A549 (cell line): ENCODE measurements at regions not wholly inside any gene's neighbourhood (a gene's known extent, or its start where the extent isn't known, plus 50 kb on each side); places are given as distances from the start of the nearest gene placed in this dataset.

ENCODE experiments used
- ATAC-seq, 2 experiments: fragments of 200-7000 bp in 1 of 2; fragments of >200 bp in 1 of 2; cut with Nextera tagmentation in 1 of 2; cut with Tn5 transposase in 1 of 2; 3 replicates each; pipeline versions ENCODE4 v1.8.0 to v1.9.1; 2018 to 2020; ENCODE audit warnings: mild to moderate bottlenecking in 1 of 2, moderate library complexity in 1 of 2
- CTCF ChIA-PET: fragments of 300-600 bp; sonication (Branson Sonifier 250); formaldehyde crosslinking; extraction: SDS; loops from one replicate; lab custom pipeline; 2021; ENCODE audit warnings: antibody characterized with exemption, inconsistent platforms; lab: Yijun Ruan, JAX
- POLR2A ChIA-PET: fragments of 350-600 bp; formaldehyde crosslinking; extraction: SDS; loops from one replicate; lab custom pipeline; 2021; ENCODE audit warnings: antibody characterized with exemption, inconsistent platforms; lab: Yijun Ruan, JAX
- DNase-seq, 2 experiments: peaks; one replicate each; pipeline versions ENCODE4 v3.0.0 to v3.0.0-alpha.2; 2011 to 2016; ENCODE audit warnings: low read depth in 1 of 2, low spot score in 1 of 2
- FAIRE-seq: peaks from 2 replicates; lab custom pipeline; 2011; peaks lifted over from hg19 to GRCh38; lab: Jason Lieb, UNC
- H3K27ac ChIP-seq, 2 experiments: fragments of >200 bp; sonication (Bioruptor Twin); formaldehyde crosslinking; 3 replicates each; pipeline ENCODE4 v1.5.1; 2016 to 2017
- H3K4me1 ChIP-seq: fragments of >200 bp; sonication (Bioruptor Twin); formaldehyde crosslinking; 3 replicates; pipeline ENCODE4 v1.6.1; 2016
- H3K4me2 ChIP-seq: fragments of >200 bp; sonication (Bioruptor Twin); formaldehyde crosslinking; 3 replicates; pipeline ENCODE4 v1.6.1; 2016
- H3K4me3 ChIP-seq: fragments of >200 bp; sonication (Bioruptor Twin); formaldehyde crosslinking; 3 replicates; pipeline ENCODE4 v1.5.1; 2016
- H3K9me3 ChIP-seq: fragments of >200 bp; sonication (Bioruptor Twin); formaldehyde crosslinking; 3 replicates; pipeline ENCODE4 v1.6.1; 2016
- ATOH8 ChIP-seq: fragments of 250-450 bp; sonication (Bioruptor Pico); IDR thresholded peaks from 2 replicates; pipeline ENCODE4 v1.5.0; 2020; ENCODE audit warnings: low read depth, mild to moderate bottlenecking, moderate library complexity
- BCL3 ChIP-seq: fragments of >200 bp; sonication (Bioruptor Twin); formaldehyde crosslinking; IDR thresholded peaks from 3 replicates; pipeline ENCODE4 v1.6.1; 2016
- CBX2 ChIP-seq: fragments of 200-600 bp; sonication (generic); IDR thresholded peaks from 2 replicates; pipeline ENCODE4 v1.6.1; 2016; ENCODE audit warnings: low read depth, mild to moderate bottlenecking, borderline replicate concordance
- CBX8 ChIP-seq: fragments of 200-600 bp; sonication (generic); IDR thresholded peaks from 2 replicates; pipeline ENCODE4 v1.6.1; 2016
- CEBPB ChIP-seq, 2 experiments: fragments of >200 bp in 1 of 2; sonication (Bioruptor Twin) in 1 of 2; formaldehyde crosslinking in 1 of 2; IDR thresholded peaks; 2 replicates each; pipeline ENCODE4 v1.6.1; 2012 to 2016
- CTCF ChIP-seq: fragments of >200 bp; sonication (Bioruptor Twin); formaldehyde crosslinking; IDR thresholded peaks from 3 replicates; pipeline ENCODE4 v1.5.1; 2016
- E2F6 ChIP-seq: IDR thresholded peaks from 2 replicates; pipeline ENCODE4 v1.6.1; 2012; ENCODE audit warnings: low read depth, borderline replicate concordance
- EHF ChIP-seq: fragments of 250-450 bp; sonication (Bioruptor Pico); IDR thresholded peaks from 2 replicates; pipeline ENCODE4 v1.5.0; 2020; ENCODE audit warnings: mild to moderate bottlenecking
- EP300 ChIP-seq, 2 experiments: fragments of >200 bp; sonication (Bioruptor Twin); formaldehyde crosslinking; IDR thresholded peaks; 2 replicates in 1 of 2; 3 replicates in 1 of 2; pipeline ENCODE4 v1.6.1; 2016 to 2017
- ESRRA ChIP-seq: fragments of 150-350 bp; IDR thresholded peaks from 2 replicates; pipeline ENCODE4 v1.6.1; 2014; ENCODE audit warnings: mild to moderate bottlenecking, low read length, borderline replicate concordance
- FOSB ChIP-seq: fragments of 250-450 bp; sonication (Bioruptor Pico); IDR thresholded peaks from 2 replicates; pipeline ENCODE4 v1.5.0; 2020; ENCODE audit warnings: mild to moderate bottlenecking, moderate library complexity
- FOSL2 ChIP-seq, 2 experiments: fragments of 450-650 bp in 1 of 2; fragments of >200 bp in 1 of 2; sonication (Bioruptor Twin) in 1 of 2; formaldehyde crosslinking; IDR thresholded peaks; 2 replicates each; pipeline versions ENCODE4 v1.5.0 to v1.6.1; 2016 to 2020; ENCODE audit warnings: mild to moderate bottlenecking in 1 of 2, moderate library complexity in 1 of 2
- GATA3 ChIP-seq: IDR thresholded peaks from 2 replicates; pipeline ENCODE4 v1.6.1; 2012; ENCODE audit warnings: borderline replicate concordance
- HOXA7 ChIP-seq: fragments of 250-450 bp; sonication (Bioruptor Pico); IDR thresholded peaks from 2 replicates; pipeline ENCODE4 v1.5.0; 2020; ENCODE audit warnings: mild to moderate bottlenecking, moderate library complexity
- HOXB13 ChIP-seq: fragments of 250-450 bp; sonication (Bioruptor Pico); IDR thresholded peaks from 2 replicates; pipeline ENCODE4 v1.5.0; 2020; ENCODE audit warnings: low read depth, mild to moderate bottlenecking, moderate library complexity
- KDM1A ChIP-seq: fragments of 200-600 bp; sonication (generic); IDR thresholded peaks from 2 replicates; pipeline ENCODE4 v1.6.1; 2016; ENCODE audit warnings: low read depth, mild to moderate bottlenecking
- MYC ChIP-seq: IDR thresholded peaks from 2 replicates; pipeline ENCODE4 v1.6.1; 2012; ENCODE audit warnings: mild to moderate bottlenecking, inconsistent platforms, low read length, improper control_type of control experiment, borderline replicate concordance
- PHF8 ChIP-seq: fragments of 200-600 bp; sonication (generic); IDR thresholded peaks from 2 replicates; pipeline ENCODE4 v1.6.1; 2016; ENCODE audit warnings: low read depth, mild to moderate bottlenecking, antibody characterized with exemption, moderate library complexity, borderline replicate concordance
- POLR2A ChIP-seq: IDR thresholded peaks from 2 replicates; pipeline ENCODE4 v1.6.1; 2012; ENCODE audit warnings: mild to moderate bottlenecking, low read length
- RCOR1 ChIP-seq: fragments of 150-350 bp; IDR thresholded peaks from 2 replicates; pipeline ENCODE4 v1.6.1; 2014; ENCODE audit warnings: antibody characterized with exemption, low read length, low read depth
- SREBF2 ChIP-seq: fragments of 450-650 bp; IDR thresholded peaks from 2 replicates; pipeline ENCODE4 v1.6.1; 2014; ENCODE audit warnings: mild to moderate bottlenecking, moderate library complexity
- ZC3H11A ChIP-seq: fragments of 450-650 bp; IDR thresholded peaks from 2 replicates; pipeline ENCODE4 v1.6.1; 2014; ENCODE audit warnings: antibody characterized with exemption, mild to moderate bottlenecking
- ZFP36 ChIP-seq: fragments of 450-650 bp; IDR thresholded peaks from 2 replicates; pipeline ENCODE4 v1.6.1; 2014; ENCODE audit warnings: borderline replicate concordance; ENCODE audit not compliant: partially characterized antibody
- WGBS: methylation state at CpG from one replicate; pipeline ENCODE4 v1.1.6; 2017; ENCODE audit errors: missing lambda C conversion rate; 5-methylcytosine and 5-hydroxymethylcytosine counted together

- 63% methylated on average over 1 of the region's 1 CpG for WGBS
- POLR2A ChIA-PET: interaction anchor here (0.7 kb wide), 1 partner anchor 1601 kb away, joined by 3 read pairs; no protein-coding TSS in a partner anchor
Measured at GRCh38 chr3:35484929-35485530, 154.3 kb upstream of the ARPP21 start.

GRCh38 chr3:35486295-35486694 lies 153.0 kb upstream of the ARPP21 start:
- H3K4me1 ChIP-seq: no peaks in the 10 kb centered on the region
- ChIA-PET POLR2A (no interaction called here), CTCF (no interaction called here)
- H3K27ac ChIP-seq: no peak overlapping the region
- no peak for ATAC-seq
- H3K9me3 ChIP-seq: no peaks in the 10 kb centered on the region
- no peak overlapping the region for H3K4me3 ChIP-seq
- no peak for TF ChIP-seq GATA3
- no peak for TF ChIP-seq ATOH8 (CRISPR knock-in tag)
- TF ChIP-seq SREBF2: no peak
- no peak for TF ChIP-seq POLR2A
- no peak for TF ChIP-seq ZC3H11A
- no peak for TF ChIP-seq HOXB13 (CRISPR knock-in tag)
- TF ChIP-seq PHF8: no peak
- TF ChIP-seq EHF (CRISPR knock-in tag): no peak
- TF ChIP-seq ESRRA: no peak
- TF ChIP-seq CBX2: no peak
- no peak for TF ChIP-seq FOSB (CRISPR knock-in tag)
- no peak for TF ChIP-seq CTCF
- TF ChIP-seq FOSL2 (IDR thresholded peaks at IDR 0.05): no peak
- no peak for TF ChIP-seq FOSL2 (CRISPR knock-in tag; IDR thresholded peaks at IDR 0.05)
- no peak for TF ChIP-seq CEBPB (IDR thresholded peaks at IDR 0.05)
- no peak for DNase-seq
- no peak overlapping the region for H3K4me2 ChIP-seq
- FAIRE-seq: no peak
- WGBS: 42% methylated on average over 1 of the region's 1 CpG

More at GRCh38 chr3:35484929-35485530, 154.3 kb upstream of the ARPP21 start:
- Histone ChIP-seq H3K4me1 (no peaks in the 10 kb centered on the region), H3K4me2 (no peak overlapping the region), H3K9me3 (no peaks in the 10 kb centered on the region), H3K4me3 (no peak overlapping the region), H3K27ac (no peak overlapping the region)
- CTCF ChIA-PET: interaction anchor here (1.1 kb wide), 1 partner anchor 16 kb away, joined by 3 read pairs; no protein-coding TSS in a partner anchor
- ATAC-seq (no peak), FAIRE-seq (no peak), DNase-seq (no peak)
- TF ChIP-seq EHF (CRISPR knock-in tag) (no peak), HOXB13 (CRISPR knock-in tag) (no peak), CBX8 (no peak), BCL3 (no peak), MYC (no peak), CBX2 (no peak), EP300 (IDR thresholded peaks at IDR 0.05) (no peak), GATA3 (no peak), ZFP36 (no peak), E2F6 (no peak), RCOR1 (no peak), HOXA7 (CRISPR knock-in tag) (no peak), SREBF2 (no peak), POLR2A (no peak), KDM1A (no peak)
